Endothelial cell of umbilical vein (primary cell): ENCODE measurements at regions not wholly inside any gene's neighbourhood (a gene's known extent, or its start where the extent isn't known, plus 50 kb on each side); places are given as distances from the start of the nearest gene placed in this dataset.

Source experiments
- CTCF ChIP-seq, 2 donors: IDR thresholded peaks; 1 replicate in 1 of 2; 2 replicates in 1 of 2; pipeline ENCODE4 v1.5.1; 2011; ENCODE audit warnings: low read length in 2 of 2, mild to moderate bottlenecking in 2 of 2, moderate library complexity in 2 of 2, control low read depth in 1 of 2, inconsistent platforms in 1 of 2, low read depth in 1 of 2; ENCODE audit not compliant: insufficient read depth in 1 of 2; ENCODE audit errors: extremely low read depth in 1 of 2
- EZH2 ChIP-seq: IDR thresholded peaks from 2 replicates; pipeline ENCODE4 v1.6.1; 2012; ENCODE audit warnings: borderline replicate concordance, low read depth, mild to moderate bottlenecking, moderate library complexity, low read length, inconsistent platforms; ENCODE audit not compliant: severe bottlenecking
- FOS ChIP-seq: IDR thresholded peaks from 2 replicates; pipeline ENCODE4 v1.6.1; 2011; ENCODE audit warnings: mild to moderate bottlenecking, low read length, moderate library complexity, borderline replicate concordance; ENCODE audit not compliant: insufficient read depth
- JUN ChIP-seq: IDR thresholded peaks from 2 replicates; pipeline ENCODE4 v1.6.1; 2011; ENCODE audit warnings: borderline replicate concordance, low read depth; ENCODE audit not compliant: insufficient read length, insufficient read depth
- MAX ChIP-seq: IDR thresholded peaks from 2 replicates; pipeline ENCODE4 v1.6.1; 2011; ENCODE audit not compliant: insufficient read depth, insufficient read length
- POLR2A ChIP-seq: IDR thresholded peaks from 2 replicates; pipeline ENCODE4 v1.6.1; 2012; ENCODE audit warnings: low read depth, mild to moderate bottlenecking, control low read depth, low read length
- POLR2AphosphoS5 ChIP-seq: IDR thresholded peaks from 2 replicates; pipeline ENCODE4 v1.6.1; 2012; ENCODE audit warnings: low read depth, mild to moderate bottlenecking, control low read depth, low read length, moderate library complexity; ENCODE audit not compliant: insufficient read depth

- TF ChIP-seq POLR2AphosphoS5, result no peak
- TF ChIP-seq EZH2, result no peak
- TF ChIP-seq CTCF (IDR thresholded peaks at IDR 0.05; ENCODE audit: extremely low read depth in 1 of 2, insufficient read depth in 1 of 2, low read depth in 1 of 2, low read length in 2 of 2), result no peak
- TF ChIP-seq POLR2A, result no peak
- no peak for TF ChIP-seq FOS
- no peak for TF ChIP-seq JUN
- TF ChIP-seq MAX, result no peak
These were observed 932.3 kb downstream of the EFNB2 start for GRCh38 chr13:105602956-105603670.
